H9 (cell line): ENCODE measurements at regions not wholly inside any gene's neighbourhood (a gene's known extent, or its start where the extent isn't known, plus 50 kb on each side); places are given as distances from the start of the nearest gene placed in this dataset.

ENCODE experiments used
- DNase-seq: peaks from one replicate; pipeline ENCODE4 v3.0.0-alpha.2; 2017
- H2AFZ ChIP-seq: one replicate; pipeline ENCODE4 v1.6.1; 2013; ENCODE audit warnings: mild to moderate bottlenecking, low read length, control low read depth, moderate library complexity
- H2AK5ac ChIP-seq: 2 replicates; pipeline ENCODE4 v1.6.1; 2013; ENCODE audit warnings: low read length, control low read depth, mixed read lengths; ENCODE audit not compliant: insufficient read length
- H2BK120ac ChIP-seq: one replicate; pipeline ENCODE4 v1.6.1; 2013; ENCODE audit warnings: low read depth, mild to moderate bottlenecking, low read length, control low read depth, inconsistent platforms; ENCODE audit not compliant: poor library complexity, severe bottlenecking
- H2BK12ac ChIP-seq: 2 replicates; pipeline ENCODE4 v1.6.1; 2013; ENCODE audit warnings: low read length, control low read depth, mixed read lengths, low read depth; ENCODE audit not compliant: insufficient read length
- H2BK15ac ChIP-seq: 2 replicates; pipeline ENCODE4 v1.6.1; 2013; ENCODE audit warnings: low read depth, low read length, control low read depth
- H2BK20ac ChIP-seq: one replicate; pipeline ENCODE4 v1.6.1; 2013; ENCODE audit warnings: low read depth, mild to moderate bottlenecking, low read length, control low read depth, inconsistent platforms; ENCODE audit not compliant: poor library complexity, severe bottlenecking
- H2BK5ac ChIP-seq: 2 replicates; pipeline ENCODE4 v1.6.1; 2013; ENCODE audit warnings: low read length, control low read depth, mixed read lengths; ENCODE audit not compliant: insufficient read length
- H3K14ac ChIP-seq: 2 replicates; pipeline ENCODE4 v1.6.1; 2013; ENCODE audit warnings: low read length, control low read depth; ENCODE audit not compliant: insufficient read depth
- H3K18ac ChIP-seq: 2 replicates; pipeline ENCODE4 v1.6.1; 2013; ENCODE audit warnings: low read depth, mild to moderate bottlenecking, mixed read lengths, low read length, control low read depth; ENCODE audit not compliant: insufficient read length
- H3K23ac ChIP-seq: 2 replicates; pipeline ENCODE4 v1.6.1; 2013; ENCODE audit warnings: low read length, control low read depth, mixed read lengths, low read depth; ENCODE audit not compliant: insufficient read length
- H3K23me2 ChIP-seq: 2 replicates; pipeline ENCODE4 v1.6.1; 2013; ENCODE audit warnings: low read depth, mild to moderate bottlenecking, mixed read lengths, low read length, control low read depth; ENCODE audit not compliant: insufficient read length, poor library complexity, severe bottlenecking
- H3K27ac ChIP-seq: 2 replicates; pipeline ENCODE4 v1.5.1; 2013; ENCODE audit warnings: low read length, control low read depth, mixed read lengths, low read depth; ENCODE audit not compliant: insufficient read length
- H3K27me3 ChIP-seq: 2 replicates; pipeline ENCODE4 v1.6.1; 2013; ENCODE audit warnings: low read length, control low read depth, inconsistent platforms; ENCODE audit not compliant: insufficient read depth
- H3K4ac ChIP-seq: 2 replicates; pipeline ENCODE4 v1.6.1; 2013; ENCODE audit warnings: low read depth, mild to moderate bottlenecking, control low read depth, inconsistent platforms, low read length, moderate library complexity
- H3K4me1 ChIP-seq: 2 replicates; pipeline ENCODE4 v1.6.1; 2013; ENCODE audit warnings: low read length, control low read depth, inconsistent platforms; ENCODE audit not compliant: insufficient read depth
- H3K4me2 ChIP-seq: 2 replicates; pipeline ENCODE4 v1.6.1; 2013; ENCODE audit warnings: low read length, control low read depth, mixed read lengths; ENCODE audit not compliant: insufficient read length, insufficient read depth
- H3K56ac ChIP-seq: 2 replicates; pipeline ENCODE4 v1.6.1; 2013; ENCODE audit warnings: low read depth, mild to moderate bottlenecking, mixed read lengths, low read length, control low read depth; ENCODE audit not compliant: insufficient read length
- H3K79me1 ChIP-seq: 2 replicates; pipeline ENCODE4 v1.6.1; 2013; ENCODE audit warnings: low read depth, mild to moderate bottlenecking, moderate library complexity, low read length, control low read depth, inconsistent platforms; ENCODE audit not compliant: insufficient read depth, poor library complexity, severe bottlenecking
- H3K79me2 ChIP-seq: 2 replicates; pipeline ENCODE4 v1.6.1; 2013; ENCODE audit warnings: low read length, control low read depth, inconsistent platforms; ENCODE audit not compliant: insufficient read depth
- H3K9ac ChIP-seq: 2 replicates; pipeline ENCODE4 v1.6.1; 2013; ENCODE audit warnings: low read length, control low read depth, mixed read lengths; ENCODE audit not compliant: insufficient read length; ENCODE audit errors: extremely low read depth
- H3K9me3 ChIP-seq: one replicate; pipeline ENCODE4 v1.6.1; 2013; ENCODE audit warnings: low read depth, low read length, inconsistent platforms; ENCODE audit not compliant: control insufficient read depth
- H3T11ph ChIP-seq: one replicate; pipeline ENCODE4 v1.6.1; 2013; ENCODE audit warnings: mild to moderate bottlenecking, low read length, control low read depth, inconsistent platforms
- H4K20me1 ChIP-seq: one replicate; pipeline ENCODE4 v1.6.1; 2013; ENCODE audit not compliant: control insufficient read depth, insufficient read length, insufficient read depth
- H4K5ac ChIP-seq: 2 replicates; pipeline ENCODE4 v1.6.1; 2013; ENCODE audit warnings: low read depth, mild to moderate bottlenecking, mixed read lengths, low read length, control low read depth; ENCODE audit not compliant: insufficient read length
- H4K8ac ChIP-seq: replicated peaks from 2 replicates; pipeline ENCODE4 v1.6.1; 2013; ENCODE audit warnings: low read length, control low read depth, mixed read lengths, low read depth; ENCODE audit not compliant: insufficient read length
- H4K91ac ChIP-seq: 2 replicates; pipeline ENCODE4 v1.6.1; 2013; ENCODE audit warnings: low read depth, mild to moderate bottlenecking, moderate library complexity, mixed read lengths, low read length, control low read depth; ENCODE audit not compliant: insufficient read length
- H3K27ac Mint-ChIP-seq, 3 experiments: 2 replicates in 2 of 3; 3 replicates in 1 of 3; pipeline ENCODE4 v1.8.0; 2020 to 2021; ENCODE audit warnings: mixed read lengths in 3 of 3, mild to moderate bottlenecking in 1 of 3, moderate library complexity in 1 of 3
- H3K27me3 Mint-ChIP-seq: 2 replicates; pipeline ENCODE4 v1.8.0; 2021; ENCODE audit warnings: low read depth, mild to moderate bottlenecking, moderate library complexity, mixed read lengths
- H3K36me3 Mint-ChIP-seq, 3 experiments: 2 replicates in 2 of 3; 3 replicates in 1 of 3; pipeline ENCODE4 v1.8.0; 2020 to 2021; ENCODE audit warnings: low read depth in 3 of 3, mixed read lengths in 3 of 3; ENCODE audit not compliant: insufficient read depth in 1 of 3
- H3K4me1 Mint-ChIP-seq, 2 experiments: 2 replicates each; pipeline ENCODE4 v1.8.0; 2020; ENCODE audit warnings: mixed read lengths in 2 of 2
- H3K4me3 Mint-ChIP-seq, 2 experiments: 2 replicates in 1 of 2; 3 replicates in 1 of 2; pipeline ENCODE4 v1.8.0; 2020 to 2021; ENCODE audit warnings: mild to moderate bottlenecking in 2 of 2, mixed read lengths in 2 of 2, moderate library complexity in 1 of 2
- H3K9me3 Mint-ChIP-seq, 2 experiments: 2 replicates in 1 of 2; 3 replicates in 1 of 2; pipeline ENCODE4 v1.8.0; 2020; ENCODE audit warnings: mild to moderate bottlenecking in 2 of 2, mixed read lengths in 2 of 2, moderate library complexity in 1 of 2
- WGBS: extraction: QIAGEN DNeasy Blood & Tissue Kit; methylation state at CpG from one replicate; pipeline ENCODE4 v1.1.7; 2013; ENCODE audit warnings: missing lambda C conversion rate, low lambda C conversion rate, mixed read lengths; ENCODE audit not compliant: insufficient read length; ENCODE audit errors: extremely low coverage; 5-methylcytosine and 5-hydroxymethylcytosine counted together
- TF ChIP-seq, protein P1 (sequence below): fragments of 200-600 bp; sonication (generic); conservative IDR thresholded peaks from 3 replicates; pipeline ENCODE4 v1.8.0; 2021; ENCODE audit warnings: antibody characterized with exemption, mild to moderate bottlenecking

DNA sequence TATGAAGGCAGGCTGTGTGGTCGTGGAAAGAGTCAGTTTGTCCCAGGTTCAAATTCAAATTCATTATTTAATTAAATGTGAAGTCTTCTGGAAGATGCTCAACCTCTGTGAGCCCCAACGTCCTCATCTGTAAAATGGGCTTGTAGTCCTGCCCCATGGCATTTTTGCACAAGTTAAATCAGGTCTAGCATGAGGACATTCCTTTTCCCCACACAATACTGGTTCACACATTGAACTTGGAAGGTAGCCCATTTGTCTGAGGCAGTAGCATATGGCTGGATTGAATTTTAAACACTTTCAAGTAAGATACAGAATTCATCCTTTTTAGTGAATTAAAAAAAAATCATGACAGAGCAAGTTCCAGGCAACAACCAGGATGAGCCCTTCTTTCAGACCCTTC lies 665.4 kb upstream of the HS6ST1 start:
- Mint-ChIP-seq H3K4me3 (no peak overlapping the region), H3K4me1 (peaks cover 9 to 10% of the 10 kb centered on the region in 2 experiments), H3K36me3 (no peaks in the 10 kb centered on the region), H3K27me3 (no peaks in the 10 kb centered on the region; the same call in none of the 2 replicates), H3K9me3 (peaks cover 0 to 3% of the 10 kb centered on the region in 2 experiments; a peak in 1 of 5 replicates), H3K27ac (no peak overlapping the region)
- Histone ChIP-seq H2BK12ac (no peak overlapping the region), H3K23ac (no peak overlapping the region), H3K18ac (no peak overlapping the region), H3K9me3 (no peaks in the 10 kb centered on the region), H2BK5ac (no peak overlapping the region), H3K9ac (no peak overlapping the region), H4K5ac (no peak overlapping the region), H3K4ac (no peak overlapping the region), H2BK20ac (no peak overlapping the region), H2BK15ac (no peak overlapping the region), H3K79me1 (no peaks in the 10 kb centered on the region), H4K8ac (no peak overlapping the region), H3K27me3 (no peaks in the 10 kb centered on the region), H3K23me2 (no peaks in the 10 kb centered on the region), H2AK5ac (no peak overlapping the region), H3K56ac (no peak overlapping the region), H2BK120ac (no peak overlapping the region), H3K4me1 (no peaks in the 10 kb centered on the region), H4K20me1 (no peaks in the 10 kb centered on the region), H4K91ac (no peak overlapping the region), H2AFZ (no peak overlapping the region), H3K27ac (no peak overlapping the region), H3K14ac (no peak overlapping the region), H3K4me2 (no peak overlapping the region), H3K79me2 (no peaks in the 10 kb centered on the region), H3T11ph (no peak overlapping the region)
- WGBS = no CpG with 5 or more reads among the region's 2 CpGs
- TF ChIP-seq, protein P1, sequence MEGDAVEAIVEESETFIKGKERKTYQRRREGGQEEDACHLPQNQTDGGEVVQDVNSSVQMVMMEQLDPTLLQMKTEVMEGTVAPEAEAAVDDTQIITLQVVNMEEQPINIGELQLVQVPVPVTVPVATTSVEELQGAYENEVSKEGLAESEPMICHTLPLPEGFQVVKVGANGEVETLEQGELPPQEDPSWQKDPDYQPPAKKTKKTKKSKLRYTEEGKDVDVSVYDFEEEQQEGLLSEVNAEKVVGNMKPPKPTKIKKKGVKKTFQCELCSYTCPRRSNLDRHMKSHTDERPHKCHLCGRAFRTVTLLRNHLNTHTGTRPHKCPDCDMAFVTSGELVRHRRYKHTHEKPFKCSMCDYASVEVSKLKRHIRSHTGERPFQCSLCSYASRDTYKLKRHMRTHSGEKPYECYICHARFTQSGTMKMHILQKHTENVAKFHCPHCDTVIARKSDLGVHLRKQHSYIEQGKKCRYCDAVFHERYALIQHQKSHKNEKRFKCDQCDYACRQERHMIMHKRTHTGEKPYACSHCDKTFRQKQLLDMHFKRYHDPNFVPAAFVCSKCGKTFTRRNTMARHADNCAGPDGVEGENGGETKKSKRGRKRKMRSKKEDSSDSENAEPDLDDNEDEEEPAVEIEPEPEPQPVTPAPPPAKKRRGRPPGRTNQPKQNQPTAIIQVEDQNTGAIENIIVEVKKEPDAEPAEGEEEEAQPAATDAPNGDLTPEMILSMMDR = no peak
- DNase-seq = no peak
